ENCODE measurements at regions not wholly inside any gene's neighbourhood (a gene's known extent, or its start where the extent isn't known, plus 50 kb on each side); places are given as distances from the start of the nearest gene placed in this dataset.
"Not testable (repeated sequence)": the region's sequence is repeated elsewhere in the genome, so short reads cannot be mapped to it uniquely, and the experiment has no call there.

DNA sequence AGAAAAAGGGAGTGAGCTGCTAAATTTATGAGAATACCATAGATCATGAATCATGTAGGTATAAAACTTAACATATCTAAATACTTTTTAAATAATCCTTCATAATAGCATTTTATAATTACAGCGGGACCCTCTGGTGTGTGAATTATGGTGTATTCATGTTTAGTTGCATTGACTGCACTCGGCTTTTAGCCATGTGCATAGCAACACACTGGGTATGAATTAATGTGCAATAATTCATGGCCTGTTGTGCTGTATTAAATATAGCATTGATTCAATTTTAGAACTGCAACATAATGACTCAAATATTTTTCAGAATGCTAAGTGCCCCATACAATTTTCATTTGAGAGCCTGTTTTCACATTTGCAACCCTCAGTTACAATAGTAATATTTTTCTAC, 249.6 kb upstream of the G2E3 start:
- DNase-seq (ENCODE audit: low spot score): no peak

DNA sequence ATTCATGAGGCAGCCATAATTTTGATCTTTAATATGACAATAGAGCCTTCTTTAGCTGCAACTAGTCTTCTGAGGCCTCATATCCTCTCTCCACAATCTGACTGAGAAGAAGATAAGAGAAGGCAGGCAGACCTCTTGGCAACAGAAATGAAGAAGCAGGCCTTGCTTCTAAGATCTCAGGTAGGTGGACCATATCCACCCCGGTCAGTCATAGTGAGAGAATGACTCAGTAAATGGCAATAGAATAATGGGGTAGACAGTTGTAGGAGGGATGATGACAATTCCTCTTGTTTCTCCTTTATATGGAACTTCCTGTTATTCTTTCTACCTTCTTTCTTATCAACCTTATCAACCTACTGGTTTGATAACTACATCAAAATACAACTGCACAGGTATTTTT, 246.7 kb upstream of the G2E3 start:
- no peak for DNase-seq (ENCODE audit: low spot score)

DNA sequence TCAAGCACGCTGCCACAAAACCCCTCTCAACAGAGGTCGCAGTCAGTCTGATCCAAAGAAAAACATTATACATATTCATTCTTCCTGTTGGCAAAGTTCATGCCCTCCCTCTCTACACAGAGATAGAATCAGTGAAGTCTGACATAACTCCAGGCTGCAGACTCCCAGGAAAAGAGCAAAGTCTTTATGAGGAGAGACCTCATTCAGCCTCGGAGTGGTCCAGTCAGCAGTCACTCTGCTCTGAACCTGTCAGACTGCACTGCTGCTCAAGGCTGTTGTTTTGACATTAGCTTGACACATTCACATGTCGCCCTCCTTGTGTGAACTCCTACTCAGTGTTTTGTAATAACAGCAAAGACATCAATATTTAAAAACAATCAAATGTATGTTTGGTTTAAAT, 241.2 kb upstream of the G2E3 start:
- DNase-seq (ENCODE audit: low spot score): peak; percentile 21

DNA sequence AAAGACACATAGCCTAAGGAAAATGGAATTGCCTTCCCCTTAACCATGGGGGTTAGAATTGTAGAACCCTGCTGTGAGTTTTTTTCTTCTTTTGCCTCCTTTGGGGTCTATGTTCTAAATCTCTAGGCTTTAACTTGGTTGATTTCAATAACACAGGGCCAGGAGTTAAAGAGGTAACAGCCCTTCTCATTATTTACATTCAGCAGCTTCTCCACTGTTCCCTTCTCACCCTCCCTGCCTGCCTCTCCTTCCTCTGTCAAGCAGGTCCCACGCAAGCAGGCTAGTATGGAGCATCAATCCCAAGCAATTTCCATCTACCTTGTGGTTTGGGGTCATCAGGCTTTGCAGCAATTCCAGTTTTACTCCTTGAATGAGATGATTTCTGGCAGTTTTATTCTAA, 236.1 kb upstream of the G2E3 start:
- DNase-seq (ENCODE audit: low spot score): no peak

DNA sequence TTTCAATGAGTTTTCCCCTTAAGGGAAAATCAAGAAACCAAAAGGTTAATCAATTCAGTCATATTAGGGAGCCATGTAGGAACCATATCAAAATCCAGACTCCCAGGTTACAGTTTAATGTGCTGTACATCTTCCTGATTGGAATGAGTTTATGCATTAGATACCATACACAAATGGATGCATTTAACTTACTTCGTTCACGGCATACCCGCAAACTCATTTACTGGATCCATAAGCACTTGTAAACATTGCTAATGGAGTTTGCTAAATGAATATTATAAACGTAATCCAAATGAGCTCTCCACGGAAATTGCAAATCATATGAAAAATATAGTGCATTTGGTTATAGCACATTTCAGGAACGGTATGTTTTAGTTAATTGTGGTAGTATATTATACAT, 228.9 kb upstream of the G2E3 start:
- no peak for DNase-seq (ENCODE audit: low spot score)

DNA sequence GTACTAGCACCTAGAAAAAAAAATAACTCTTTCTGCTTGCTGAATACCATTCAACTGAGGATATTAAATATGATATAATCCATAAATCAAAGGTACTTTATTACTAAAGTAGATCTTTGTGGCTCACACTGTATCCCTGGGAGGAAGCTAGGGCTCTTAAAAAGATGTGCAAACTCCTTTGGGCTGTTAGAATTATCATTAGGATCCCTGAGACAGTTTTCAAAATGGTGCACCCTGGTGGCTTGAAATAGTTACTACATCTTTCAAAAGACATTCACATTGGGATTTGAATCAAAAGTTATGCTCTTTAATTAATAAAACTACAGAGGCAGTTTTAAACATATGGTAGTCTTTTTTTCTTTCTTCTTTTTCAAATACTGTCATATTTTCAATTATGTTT, 228.5 kb upstream of the G2E3 start:
- no peak for DNase-seq (ENCODE audit: low spot score)

DNA sequence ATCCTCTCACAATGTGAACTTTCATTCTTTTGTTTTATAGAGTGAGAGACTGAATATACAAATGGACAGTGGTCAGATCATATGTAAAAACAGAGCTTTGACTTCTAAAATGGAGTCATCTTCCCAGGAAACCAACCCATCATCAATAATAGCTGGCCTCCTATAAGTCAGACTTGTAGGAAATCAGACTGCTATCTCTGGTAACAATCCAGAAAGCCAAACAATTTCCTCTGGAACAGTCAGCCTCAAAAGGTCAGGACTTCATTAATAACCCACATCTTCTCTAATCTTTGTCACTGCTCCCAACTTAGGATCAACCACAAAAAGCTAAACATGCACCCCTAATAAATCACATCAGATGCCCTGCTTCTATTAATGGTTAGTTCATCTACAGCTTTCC, 227.9 kb upstream of the G2E3 start:
- DNase-seq (ENCODE audit: low spot score): no peak

DNA sequence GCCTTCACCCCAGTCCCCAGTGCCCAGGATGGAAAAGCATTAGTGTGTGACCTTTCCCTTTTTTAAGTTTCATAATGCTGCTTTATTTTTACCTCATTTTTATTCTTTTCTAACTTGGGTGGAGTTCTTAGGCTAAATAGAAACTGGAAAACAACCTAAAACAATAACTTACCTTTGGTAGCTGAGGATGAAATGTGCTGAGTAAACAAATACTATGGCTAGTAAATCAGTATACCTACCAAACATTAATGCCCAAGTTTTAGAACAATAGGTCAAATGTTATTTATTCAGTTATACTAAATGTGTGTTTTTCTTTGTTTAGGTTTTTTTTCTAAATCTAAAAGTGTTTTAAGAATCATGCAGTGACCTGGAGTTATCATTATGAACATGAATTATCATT, 226.6 kb upstream of the G2E3 start:
- DNase-seq (ENCODE audit: low spot score): no peak

DNA sequence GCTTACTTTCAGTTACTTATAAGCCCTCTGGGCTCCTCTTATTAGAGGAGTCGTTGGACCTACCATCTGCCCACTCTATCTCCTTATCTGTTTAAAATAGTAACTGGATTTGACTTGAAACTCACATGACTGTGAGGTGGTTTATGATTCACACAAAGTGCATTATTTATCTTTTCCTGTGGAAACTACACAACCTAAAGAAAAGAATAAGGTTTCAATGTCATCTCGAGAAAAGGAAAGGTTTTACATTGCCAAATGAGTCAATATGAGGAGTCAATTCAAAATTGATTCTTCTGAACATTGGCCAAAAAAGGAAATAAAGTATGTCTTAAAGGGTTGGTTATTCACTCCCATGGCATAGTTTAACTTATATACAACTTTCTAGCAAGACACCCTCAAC, 225.0 kb upstream of the G2E3 start:
- peak; percentile 54 for DNase-seq (ENCODE audit: low spot score)

DNA sequence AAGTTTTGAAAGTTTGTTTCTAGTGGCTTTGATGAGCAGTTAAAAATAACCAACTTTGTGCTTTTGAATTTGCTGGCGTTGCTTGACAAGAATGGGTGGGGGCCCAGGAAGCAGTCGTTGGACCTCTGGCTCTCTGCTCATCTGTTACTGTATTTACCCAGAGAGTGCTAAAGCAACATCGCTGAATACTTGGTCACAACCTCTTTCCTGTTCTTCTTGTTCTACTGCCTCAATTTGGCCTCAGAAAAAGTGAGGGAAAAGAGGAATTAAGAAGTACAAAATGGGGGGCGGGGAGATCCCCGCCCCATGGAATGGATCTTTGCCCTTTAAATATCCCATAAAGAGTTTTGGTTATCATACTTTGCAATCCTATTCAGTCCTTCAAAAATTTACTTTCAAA, 221.5 kb upstream of the G2E3 start:
- no peak for DNase-seq (ENCODE audit: low spot score)

DNA sequence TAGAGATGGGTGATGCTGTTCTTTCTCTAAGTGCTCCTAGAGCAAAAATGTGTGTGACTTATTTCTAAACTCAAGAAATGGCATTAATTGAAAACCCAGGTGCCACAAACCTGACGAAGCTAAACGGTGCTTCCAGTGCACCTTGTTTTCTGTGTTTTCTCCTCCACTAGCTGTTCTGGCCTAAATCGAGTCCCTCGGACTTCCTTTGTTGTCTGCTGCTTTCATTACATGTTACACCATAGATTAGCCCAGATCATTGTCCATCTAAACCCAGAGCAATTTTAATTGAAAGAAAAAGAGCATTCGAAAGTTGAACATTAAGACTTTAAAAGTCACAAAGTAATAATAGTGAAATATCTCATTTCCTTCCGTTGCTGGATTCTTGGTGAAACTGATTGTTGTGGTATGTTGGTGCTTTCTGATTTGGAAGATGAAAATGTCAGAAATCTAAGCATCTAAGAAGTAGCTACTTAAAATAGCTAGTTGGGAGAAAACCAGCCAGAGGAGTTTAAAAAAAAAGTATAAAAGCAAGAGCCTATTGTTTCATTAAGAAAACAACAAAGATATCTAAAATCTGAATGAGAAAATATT, 219.6 kb upstream of the G2E3 start:
- no peak for DNase-seq (ENCODE audit: low spot score)

DNA sequence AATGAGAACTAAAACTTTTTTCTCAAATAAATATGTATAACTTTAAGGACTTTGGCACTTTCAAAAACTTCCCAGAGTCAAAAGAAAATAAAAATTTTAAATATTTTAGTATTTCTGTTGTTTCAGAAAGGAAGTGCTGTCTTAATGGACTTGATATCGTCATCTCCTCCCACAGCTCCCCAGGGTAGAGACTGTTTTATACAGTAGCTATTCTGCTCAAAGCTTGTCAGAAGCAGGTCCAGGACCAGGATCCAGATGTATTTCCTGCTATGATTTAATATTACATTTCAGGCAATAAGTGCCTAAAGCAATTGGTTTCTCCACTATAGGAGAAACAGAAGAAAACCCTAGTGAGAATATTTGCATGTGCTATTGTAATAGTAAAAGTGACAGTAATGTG, 218.5 kb upstream of the G2E3 start:
- no peak for DNase-seq (ENCODE audit: low spot score)

DNA sequence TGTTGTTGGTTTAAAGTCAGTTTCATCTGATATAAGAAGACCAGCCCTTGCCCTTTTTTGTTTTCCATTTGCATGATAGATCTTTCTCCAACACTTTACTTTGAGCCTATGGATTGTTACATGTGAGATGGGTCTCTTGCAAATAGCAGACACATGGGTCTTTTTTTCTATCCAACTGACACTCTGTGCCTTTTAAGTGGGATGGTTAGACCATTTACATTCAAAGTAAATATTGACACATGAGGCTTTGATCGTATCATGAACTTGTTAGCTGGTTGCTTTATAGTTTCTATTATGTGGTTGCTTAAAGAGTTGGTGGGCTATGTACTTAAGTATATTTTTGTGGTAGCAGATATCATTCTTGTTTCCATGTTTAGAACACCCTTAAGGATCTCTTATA, 213.4 kb upstream of the G2E3 start:
- DNase-seq (ENCODE audit: low spot score): no peak

DNA sequence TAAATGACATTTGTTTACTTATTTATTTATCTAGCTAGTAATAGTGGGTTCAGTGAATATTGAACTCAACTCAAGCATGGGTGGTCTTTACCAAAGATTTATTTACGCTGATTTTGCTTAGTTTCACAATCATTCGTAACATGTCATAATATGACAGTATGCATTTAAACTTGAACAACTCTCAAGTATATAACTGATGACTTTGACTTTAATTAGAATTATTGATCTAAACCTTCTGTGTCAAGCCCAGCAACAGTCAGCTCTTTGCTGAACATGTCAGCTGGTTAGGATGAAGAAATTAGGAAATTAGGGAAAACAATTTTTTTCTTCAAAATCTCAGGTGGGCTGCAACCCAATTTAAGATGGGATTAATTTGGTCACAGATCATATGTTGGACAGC, 210.5 kb upstream of the G2E3 start:
- DNase-seq (ENCODE audit: low spot score): no peak

DNA sequence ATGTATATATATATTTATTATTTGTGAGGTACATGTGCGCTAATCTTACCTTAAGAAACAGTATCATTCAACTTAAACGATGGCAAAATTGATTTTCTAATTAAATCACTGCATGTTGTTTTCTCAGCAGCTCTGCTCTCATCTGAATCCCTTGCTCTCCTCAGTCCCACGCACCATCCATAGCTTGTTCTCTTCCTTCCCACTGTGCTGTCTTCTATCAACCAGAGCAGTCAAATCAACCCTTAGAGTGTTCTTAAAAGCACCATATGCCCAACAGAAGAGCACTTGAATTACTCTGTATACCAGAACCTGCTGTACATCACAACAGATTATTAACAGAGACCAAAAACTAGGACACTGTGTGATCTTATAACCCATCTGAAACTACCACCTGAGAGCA, 209.4 kb upstream of the G2E3 start:
- no peak for DNase-seq (ENCODE audit: low spot score)

DNA sequence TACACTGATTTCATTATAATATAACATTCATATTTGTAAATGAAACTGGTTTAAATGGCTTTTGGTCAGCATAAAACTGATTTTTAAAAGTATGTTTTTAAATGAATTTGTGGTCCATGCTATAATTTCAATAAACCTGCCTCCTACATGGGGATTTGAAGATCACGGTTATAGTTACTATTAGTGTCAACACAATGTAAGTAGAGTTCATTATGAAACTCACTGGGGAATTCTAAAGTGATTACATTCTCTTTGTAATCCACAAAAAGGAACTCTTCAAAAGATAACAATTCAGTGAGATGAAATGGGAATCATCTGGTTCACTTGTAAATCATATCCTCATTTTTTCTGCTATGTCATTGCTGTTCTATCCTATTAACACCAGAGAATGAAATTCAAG, 204.5 kb upstream of the G2E3 start:
- DNase-seq (ENCODE audit: low spot score): no peak

DNA sequence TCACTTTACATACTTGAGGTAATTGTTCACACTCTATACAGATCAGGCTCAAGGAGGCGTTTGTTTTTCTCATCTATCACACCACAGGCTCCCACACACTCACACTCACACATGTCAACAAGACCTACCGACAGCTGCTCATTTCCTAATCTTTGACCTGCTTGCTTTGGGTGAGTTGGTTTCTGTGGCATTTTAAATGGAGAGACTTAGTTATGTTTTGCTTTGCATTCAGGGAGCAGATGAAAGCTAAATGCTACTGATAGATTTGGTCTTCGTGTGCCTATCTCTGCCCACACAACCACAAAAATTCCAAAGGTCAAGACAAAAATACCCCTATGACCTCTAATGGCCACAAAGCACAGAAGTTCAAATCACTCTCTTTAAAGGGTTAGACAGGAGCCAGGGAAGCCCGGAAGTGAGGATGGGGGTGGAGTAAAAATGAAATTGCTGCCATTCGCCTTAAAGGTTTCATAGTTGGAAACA, 203.5 kb upstream of the G2E3 start:
- peak; percentile 27 for DNase-seq (ENCODE audit: low spot score)

DNA sequence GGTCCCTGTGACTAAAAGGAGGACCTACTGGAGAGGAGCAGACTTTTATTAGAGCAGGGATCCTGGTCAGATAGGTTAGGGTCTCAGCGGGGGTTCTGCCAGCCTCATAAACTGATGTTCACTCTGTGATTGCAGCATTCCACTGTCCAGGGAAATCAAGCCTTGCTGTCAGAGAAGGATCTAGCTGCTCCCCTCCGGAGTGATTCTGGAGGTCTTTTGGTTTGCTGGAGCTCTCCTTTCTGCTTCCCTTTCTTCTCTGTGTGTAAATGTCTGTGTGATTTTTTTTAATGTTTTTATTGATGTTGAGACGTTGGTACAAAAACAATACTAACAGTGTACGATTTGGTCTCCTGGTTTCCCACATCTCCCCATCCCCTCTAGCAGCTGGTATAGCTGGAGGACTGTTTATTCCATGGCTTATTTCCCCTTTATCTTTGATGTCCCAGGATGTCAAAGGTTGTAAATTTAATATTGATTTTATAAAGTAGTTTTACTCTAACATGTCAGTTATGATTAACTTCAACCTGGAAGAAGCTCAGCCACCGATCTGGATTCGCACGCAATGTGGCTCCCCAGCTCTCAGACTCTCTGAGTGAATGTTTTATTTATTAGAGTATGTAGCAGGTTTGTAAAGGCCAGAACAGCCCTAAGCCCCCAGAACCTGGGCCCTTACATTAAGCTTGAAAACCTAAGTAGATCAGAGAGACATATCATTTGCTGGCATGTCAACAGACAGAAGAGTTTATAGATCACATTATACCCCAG, 202.3 kb upstream of the G2E3 start:
- no peak for DNase-seq (ENCODE audit: low spot score)

DNA sequence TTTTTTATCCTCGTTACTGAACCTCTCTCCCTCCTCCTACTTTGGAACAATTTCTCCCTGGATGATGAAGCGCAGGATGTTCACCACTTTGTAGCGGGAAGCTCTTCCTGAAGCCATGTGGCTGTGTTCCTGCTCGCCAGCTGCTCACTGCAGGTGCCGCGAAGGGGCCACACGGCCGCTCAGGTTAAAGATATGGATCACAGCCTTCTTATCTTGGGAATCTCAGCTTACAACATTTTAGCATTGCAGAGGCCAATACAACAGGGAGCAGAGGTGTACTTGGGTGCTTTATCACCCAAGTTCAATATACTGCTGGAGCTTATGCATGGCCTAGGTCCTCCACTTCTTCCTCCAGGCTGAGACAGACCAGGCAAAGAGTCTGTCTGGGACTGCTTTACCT, 201.2 kb upstream of the G2E3 start:
- no peak for DNase-seq (ENCODE audit: low spot score)

DNA sequence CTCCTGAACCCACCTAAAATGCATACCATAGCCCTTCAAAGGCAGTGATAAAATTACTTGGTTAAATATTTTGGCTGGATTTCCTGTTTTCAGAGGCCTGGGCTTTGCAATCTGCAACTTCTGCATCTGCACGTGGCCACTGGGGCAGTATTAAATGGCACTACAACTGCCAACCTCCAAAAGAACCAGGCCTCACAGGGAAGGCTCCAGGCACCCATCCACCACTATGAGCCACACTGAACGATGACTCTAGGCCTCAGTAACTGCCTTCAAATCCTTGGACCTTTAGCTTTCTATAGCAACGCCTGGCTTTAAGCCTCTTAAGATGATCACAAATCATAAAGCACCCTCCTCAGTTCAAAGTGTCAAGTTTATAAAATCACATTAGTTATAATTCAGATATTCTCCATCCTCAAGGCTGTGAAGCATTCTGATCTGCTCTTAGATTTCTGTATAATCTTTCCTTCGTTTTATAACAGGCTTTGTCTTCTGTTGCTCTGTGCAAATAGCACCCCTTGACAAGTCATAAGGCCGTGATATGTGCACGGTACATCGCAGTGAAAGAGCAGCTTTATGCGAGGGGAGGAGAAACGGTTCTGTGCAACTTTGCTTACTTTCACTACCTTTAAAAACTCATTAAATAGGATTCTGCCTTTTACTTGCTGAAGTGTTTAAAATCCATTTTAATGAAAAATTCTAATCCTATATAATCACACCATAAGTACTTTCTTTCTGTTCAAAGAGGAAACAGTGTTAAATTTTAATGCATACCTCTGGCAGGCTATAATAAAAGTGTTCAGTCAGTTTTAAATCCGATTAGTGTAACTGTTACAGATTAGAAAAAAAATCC, 196.4 kb upstream of the G2E3 start:
- no peak for DNase-seq (ENCODE audit: low spot score)

DNA sequence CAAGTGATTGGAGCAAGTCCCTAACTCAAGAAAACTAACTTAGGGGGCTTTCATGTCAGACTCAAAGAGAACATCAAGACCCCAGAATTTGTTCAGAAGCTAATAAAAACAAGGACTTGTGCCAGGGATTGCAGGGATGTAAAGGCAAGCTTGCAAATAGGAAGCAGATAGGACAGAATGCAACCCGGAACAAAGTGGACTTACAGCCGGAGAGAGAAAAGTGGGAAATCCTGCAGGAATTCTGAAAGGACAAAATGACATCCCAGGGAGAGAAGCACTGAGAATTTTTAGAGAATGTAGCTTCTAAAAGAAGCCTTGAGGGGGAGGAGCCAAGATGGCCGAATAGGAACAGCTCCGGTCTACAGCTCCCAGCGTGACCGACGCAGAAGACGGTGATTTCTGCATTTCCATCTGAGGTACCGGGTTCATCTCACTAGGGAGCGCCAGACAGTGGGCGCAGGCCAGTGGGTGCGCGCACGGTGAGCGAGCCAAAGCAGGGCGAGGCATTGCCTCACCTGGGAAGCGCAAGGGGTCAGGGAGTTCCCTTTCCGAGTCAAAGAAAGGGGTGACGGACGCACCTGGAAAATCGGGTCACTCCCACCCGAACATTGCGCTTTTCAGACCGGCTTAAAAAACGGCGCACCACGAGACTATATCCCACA, 195.6 kb upstream of the G2E3 start:
- DNase-seq (ENCODE audit: low spot score): not testable (repeated sequence)

DNA sequence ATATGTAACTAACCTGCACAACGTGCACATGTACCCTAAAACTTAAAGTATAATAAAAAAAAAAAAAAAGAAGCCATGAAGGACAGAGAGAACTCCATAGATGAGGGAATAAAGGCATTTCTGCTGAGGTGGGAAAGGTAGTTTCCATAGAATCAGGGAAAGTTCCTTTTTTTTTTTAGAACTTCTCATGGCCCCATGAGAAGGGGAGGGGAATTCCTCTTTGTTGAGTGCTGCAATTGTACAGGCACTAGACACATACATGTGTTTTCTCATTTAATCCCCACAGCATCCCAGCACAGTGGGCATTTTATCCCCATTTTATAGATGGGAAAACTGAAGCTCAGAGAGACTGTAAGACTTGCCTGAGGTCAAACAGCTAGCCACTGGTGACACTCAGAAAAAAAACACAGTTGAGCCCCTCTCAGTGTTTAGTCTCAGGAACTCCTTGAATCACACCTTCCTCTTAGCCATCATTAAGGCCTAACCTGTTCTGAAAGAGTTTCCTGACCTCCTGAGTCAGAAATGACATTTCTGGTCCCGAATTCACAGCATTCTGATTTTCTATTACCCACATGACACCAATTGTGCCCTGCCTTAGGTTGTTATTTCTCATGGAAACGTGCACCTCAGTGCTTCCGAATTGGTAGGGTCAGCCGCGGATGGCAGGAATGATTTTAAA, 189.3 kb upstream of the G2E3 start:
- no peak for DNase-seq (ENCODE audit: low spot score)
